ENCODE measurements at regions not wholly inside any gene's neighbourhood (a gene's known extent, or its start where the extent isn't known, plus 50 kb on each side); places are given as distances from the start of the nearest gene placed in this dataset.

GRCh38 chr1:82721702-82722101, 921.0 kb downstream of the ADGRL2 start:
- no peak for DNase-seq

GRCh38 chr1:82718719-82719419, 918.1 kb downstream of the ADGRL2 start:
- DNase-seq: no peak

GRCh38 chr1:82710091-82710490, 909.4 kb downstream of the ADGRL2 start:
- no peak for DNase-seq

GRCh38 chr1:82707681-82708080, 906.9 kb downstream of the ADGRL2 start:
- no peak for DNase-seq

- DNase-seq: no peak
Measured at GRCh38 chr1:82706741-82707140, 906.0 kb downstream of the ADGRL2 start.

GRCh38 chr1:82704966-82705365, 904.2 kb downstream of the ADGRL2 start:
- no peak for DNase-seq

GRCh38 chr1:82704393-82704792, 903.7 kb downstream of the ADGRL2 start:
- DNase-seq: no peak

- no peak for DNase-seq
Measured at GRCh38 chr1:82703951-82704350, 903.2 kb downstream of the ADGRL2 start.

- DNase-seq: no peak
Measured at GRCh38 chr1:82700476-82700875, 899.7 kb downstream of the ADGRL2 start.

- peak in 1 of 56 donors; percentile 5 for DNase-seq
Measured at GRCh38 chr1:82697965-82698364, 897.2 kb downstream of the ADGRL2 start.

- DNase-seq: no peak
Measured at GRCh38 chr1:82695443-82695842, 894.7 kb downstream of the ADGRL2 start.

GRCh38 chr1:82690411-82690810, 889.7 kb downstream of the ADGRL2 start:
- no peak for DNase-seq

- DNase-seq: no peak
Measured at GRCh38 chr1:82689217-82689616, 888.5 kb downstream of the ADGRL2 start.

GRCh38 chr1:82686774-82687173, 886.0 kb downstream of the ADGRL2 start:
- DNase-seq: no peak

GRCh38 chr1:82646888-82647287, 846.2 kb downstream of the ADGRL2 start:
- no peak for DNase-seq

GRCh38 chr1:82646336-82646735, 845.6 kb downstream of the ADGRL2 start:
- no peak for DNase-seq

- no peak for DNase-seq
Measured at GRCh38 chr1:82644186-82644915, 843.6 kb downstream of the ADGRL2 start.

GRCh38 chr1:82640352-82640751, 839.6 kb downstream of the ADGRL2 start:
- no peak for DNase-seq

GRCh38 chr1:82634266-82634665, 833.5 kb downstream of the ADGRL2 start:
- DNase-seq: no peak

- DNase-seq: no peak
Measured at GRCh38 chr1:82632155-82632554, 831.4 kb downstream of the ADGRL2 start.

- no peak for DNase-seq
Measured at GRCh38 chr1:82628887-82629286, 828.2 kb downstream of the ADGRL2 start.

GRCh38 chr1:82625537-82625936, 824.8 kb downstream of the ADGRL2 start:
- DNase-seq: no peak

- DNase-seq: no peak
Measured at GRCh38 chr1:82621076-82621475, 820.3 kb downstream of the ADGRL2 start.

Measured in amygdala (tissue), 56 donors.